Testis (tissue), 2 donors: ENCODE measurements at regions not wholly inside any gene's neighbourhood (a gene's known extent, or its start where the extent isn't known, plus 50 kb on each side); places are given as distances from the start of the nearest gene placed in this dataset.

Experiments used
- CTCF ChIP-seq, 3 experiments: fragments of 450-650 bp in 2 of 3; fragments of 200-600 bp in 1 of 3; sonication (generic) in 1 of 3; IDR thresholded peaks; one replicate each; pipeline ENCODE4 v1.5.1; 2016 to 2019; ENCODE audit warnings: antibody characterized with exemption in 3 of 3, mild to moderate bottlenecking in 2 of 3, moderate library complexity in 1 of 3
- POLR2A ChIP-seq: fragments of 450-650 bp; IDR thresholded peaks from one replicate; pipeline ENCODE4 v1.6.1; 2017; ENCODE audit warnings: antibody characterized with exemption, mild to moderate bottlenecking, moderate library complexity

GRCh38 chr9:6072453-6072852 is 57.0 kb upstream of the RANBP6 start:
- TF ChIP-seq POLR2A = no peak
- TF ChIP-seq CTCF (IDR thresholded peaks at IDR 0.05) = no peak
